ENCODE measurements at regions not wholly inside any gene's neighbourhood (a gene's known extent, or its start where the extent isn't known, plus 50 kb on each side); places are given as distances from the start of the nearest gene placed in this dataset.

DNA sequence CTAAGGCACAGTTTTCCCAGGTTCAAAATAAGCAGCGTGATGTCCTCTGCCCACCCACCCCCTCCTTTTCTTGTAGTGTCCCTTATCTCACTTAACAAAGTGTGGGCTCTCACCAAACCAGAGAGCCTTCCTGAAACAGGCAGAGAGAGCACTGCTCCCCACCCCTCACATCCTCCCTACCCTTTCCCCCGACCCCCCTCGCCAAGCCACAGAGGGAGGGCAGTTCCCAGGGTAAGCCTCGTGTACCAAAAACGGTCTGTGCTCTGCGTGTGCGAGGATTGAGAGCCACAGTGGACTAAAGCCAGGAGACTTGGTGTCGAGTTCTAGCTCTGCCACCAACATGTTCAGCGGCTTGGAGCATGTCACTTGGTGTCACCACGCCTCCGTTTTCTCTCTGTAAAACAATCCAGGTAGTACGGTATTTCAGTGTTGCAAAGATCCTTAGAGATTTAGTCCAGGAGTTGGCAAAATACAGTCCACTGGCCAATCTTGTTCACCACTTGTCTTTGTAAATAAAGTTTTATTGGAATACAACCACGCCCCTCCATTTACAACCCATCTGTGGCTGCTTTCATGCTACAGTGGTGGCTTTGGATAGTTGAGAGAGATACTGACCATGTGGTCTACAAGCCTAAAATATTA lies 249.9 kb downstream of the OPA1 start:
- TF ChIP-seq, protein P1, sequence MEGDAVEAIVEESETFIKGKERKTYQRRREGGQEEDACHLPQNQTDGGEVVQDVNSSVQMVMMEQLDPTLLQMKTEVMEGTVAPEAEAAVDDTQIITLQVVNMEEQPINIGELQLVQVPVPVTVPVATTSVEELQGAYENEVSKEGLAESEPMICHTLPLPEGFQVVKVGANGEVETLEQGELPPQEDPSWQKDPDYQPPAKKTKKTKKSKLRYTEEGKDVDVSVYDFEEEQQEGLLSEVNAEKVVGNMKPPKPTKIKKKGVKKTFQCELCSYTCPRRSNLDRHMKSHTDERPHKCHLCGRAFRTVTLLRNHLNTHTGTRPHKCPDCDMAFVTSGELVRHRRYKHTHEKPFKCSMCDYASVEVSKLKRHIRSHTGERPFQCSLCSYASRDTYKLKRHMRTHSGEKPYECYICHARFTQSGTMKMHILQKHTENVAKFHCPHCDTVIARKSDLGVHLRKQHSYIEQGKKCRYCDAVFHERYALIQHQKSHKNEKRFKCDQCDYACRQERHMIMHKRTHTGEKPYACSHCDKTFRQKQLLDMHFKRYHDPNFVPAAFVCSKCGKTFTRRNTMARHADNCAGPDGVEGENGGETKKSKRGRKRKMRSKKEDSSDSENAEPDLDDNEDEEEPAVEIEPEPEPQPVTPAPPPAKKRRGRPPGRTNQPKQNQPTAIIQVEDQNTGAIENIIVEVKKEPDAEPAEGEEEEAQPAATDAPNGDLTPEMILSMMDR (optimal IDR thresholded peaks at IDR 0.05 in 1 of 3, IDR thresholded peaks at IDR 0.05 in 1 of 3, conservative IDR thresholded peaks at IDR 0.05 in 1 of 3; ENCODE audit: extremely low read depth in 1 of 3, insufficient read depth in 2 of 3, low read length in 3 of 3): no peak
- TF ChIP-seq EZH2 (IDR thresholded peaks at IDR 0.05; ENCODE audit: low read length): no peak

Measured in keratinocyte (primary cell).